ENCODE measurements at regions not wholly inside any gene's neighbourhood (a gene's known extent, or its start where the extent isn't known, plus 50 kb on each side); places are given as distances from the start of the nearest gene placed in this dataset.

DNA sequence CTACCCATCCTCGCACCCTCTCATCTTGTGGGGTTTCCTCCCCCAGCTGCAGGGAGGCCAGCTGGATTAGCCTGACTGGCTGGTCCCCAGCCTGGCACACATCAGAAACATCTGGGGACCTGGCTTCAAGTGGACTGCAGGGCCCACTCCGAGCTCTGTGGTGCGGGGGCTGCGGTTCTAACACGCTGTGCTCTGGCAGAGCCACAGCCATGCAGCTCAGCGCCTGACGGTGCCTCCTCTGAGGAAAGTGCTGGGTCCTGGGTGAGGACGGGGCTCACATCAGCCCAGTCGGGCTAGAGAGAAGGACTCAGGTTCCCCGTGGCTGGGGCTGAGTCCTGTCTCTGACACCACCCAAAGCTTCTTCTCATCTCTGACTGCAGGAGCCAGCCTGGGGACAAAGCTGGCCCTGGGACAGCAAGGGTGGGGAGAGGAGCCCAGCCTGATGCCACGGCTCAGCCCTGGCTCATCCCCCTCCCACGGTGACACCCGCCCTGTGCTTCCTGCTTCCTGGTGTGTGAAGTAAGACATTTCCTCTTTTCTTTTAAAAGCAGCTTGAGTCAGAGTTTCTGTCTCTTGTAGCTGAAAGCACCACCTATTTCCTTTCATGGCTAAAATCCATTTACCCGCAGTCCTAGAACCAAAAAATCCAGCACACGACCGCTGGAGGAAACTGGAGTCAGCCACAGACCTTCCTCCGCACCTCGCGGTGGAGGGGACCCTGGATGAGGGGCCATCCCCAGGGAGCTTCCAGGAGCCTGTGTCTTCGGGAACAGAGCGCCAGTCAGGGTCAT lies 127.4 kb upstream of the AFDN start:
- Histone ChIP-seq H3K9me2 (ENCODE audit: insufficient read depth) (no peaks in the 10 kb centered on the region), H3F3A (ENCODE audit: insufficient read depth, low read depth) (no peaks in the 10 kb centered on the region), H3K27ac (no peak overlapping the region), H3K9me3 (ENCODE audit: insufficient read depth, low read depth) (no peaks in the 10 kb centered on the region), H3K4me1 (replicated peaks; ENCODE audit: insufficient read depth) (no peaks in the 10 kb centered on the region), H2AFZ (no peak overlapping the region), H3K27me3 (ENCODE audit: insufficient read depth, low read depth) (peaks cover 36% of the 10 kb centered on the region), H3K36me3 (ENCODE audit: low read depth) (no peaks in the 10 kb centered on the region), H3K79me2 (ENCODE audit: low read depth) (no peaks in the 10 kb centered on the region), H4K20me1 (ENCODE audit: insufficient read depth) (no peaks in the 10 kb centered on the region), H3K4me2 (no peak overlapping the region), H3K4me3 (no peak overlapping the region)
- POLR2A ChIA-PET (ENCODE audit: unreplicated experiment): no interaction called here
- DNase-seq: no peak
- intact Hi-C loops (cut with micrococcal nuclease; ENCODE audit: unreplicated experiment): no loop called here
- no TSS peak for BruUV-seq (replicated peaks)
- CTCF ChIA-PET: no interaction called here
- no peak for TF ChIP-seq EZH2 (IDR thresholded peaks at IDR 0.05; ENCODE audit: low read depth)
- TF ChIP-seq, protein P1, sequence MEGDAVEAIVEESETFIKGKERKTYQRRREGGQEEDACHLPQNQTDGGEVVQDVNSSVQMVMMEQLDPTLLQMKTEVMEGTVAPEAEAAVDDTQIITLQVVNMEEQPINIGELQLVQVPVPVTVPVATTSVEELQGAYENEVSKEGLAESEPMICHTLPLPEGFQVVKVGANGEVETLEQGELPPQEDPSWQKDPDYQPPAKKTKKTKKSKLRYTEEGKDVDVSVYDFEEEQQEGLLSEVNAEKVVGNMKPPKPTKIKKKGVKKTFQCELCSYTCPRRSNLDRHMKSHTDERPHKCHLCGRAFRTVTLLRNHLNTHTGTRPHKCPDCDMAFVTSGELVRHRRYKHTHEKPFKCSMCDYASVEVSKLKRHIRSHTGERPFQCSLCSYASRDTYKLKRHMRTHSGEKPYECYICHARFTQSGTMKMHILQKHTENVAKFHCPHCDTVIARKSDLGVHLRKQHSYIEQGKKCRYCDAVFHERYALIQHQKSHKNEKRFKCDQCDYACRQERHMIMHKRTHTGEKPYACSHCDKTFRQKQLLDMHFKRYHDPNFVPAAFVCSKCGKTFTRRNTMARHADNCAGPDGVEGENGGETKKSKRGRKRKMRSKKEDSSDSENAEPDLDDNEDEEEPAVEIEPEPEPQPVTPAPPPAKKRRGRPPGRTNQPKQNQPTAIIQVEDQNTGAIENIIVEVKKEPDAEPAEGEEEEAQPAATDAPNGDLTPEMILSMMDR (conservative IDR thresholded peaks at IDR 0.05): no peak

DNA sequence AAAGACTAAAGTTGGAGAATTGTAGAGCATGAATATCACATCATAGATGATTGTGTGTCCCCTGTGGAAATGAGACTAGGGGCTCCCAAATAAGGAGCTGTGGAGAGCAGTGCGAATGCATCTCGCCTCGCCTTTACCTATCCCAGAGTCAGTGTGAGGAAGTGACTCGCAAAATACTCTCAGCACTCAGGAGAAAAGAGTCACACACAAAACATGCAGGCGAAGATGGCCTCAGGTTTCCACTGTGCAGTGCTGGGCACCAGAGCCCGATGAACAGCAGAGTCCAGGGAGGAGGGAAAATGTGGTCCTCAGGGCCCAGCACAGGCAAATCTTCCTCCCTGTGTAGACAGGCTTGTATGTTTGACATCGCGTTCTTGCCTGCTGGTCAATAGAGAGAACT lies 126.5 kb upstream of the AFDN start:
- Histone ChIP-seq H3K9me2 (ENCODE audit: insufficient read depth) (no peaks in the 10 kb centered on the region), H3F3A (ENCODE audit: insufficient read depth, low read depth) (no peaks in the 10 kb centered on the region), H3K36me3 (ENCODE audit: low read depth) (no peaks in the 10 kb centered on the region), H3K27ac (no peak overlapping the region), H3K9me3 (ENCODE audit: insufficient read depth, low read depth) (no peaks in the 10 kb centered on the region), H3K79me2 (ENCODE audit: low read depth) (no peaks in the 10 kb centered on the region), H3K4me3 (no peak overlapping the region), H3K27me3 (ENCODE audit: insufficient read depth, low read depth) (peaks cover 36% of the 10 kb centered on the region), H2AFZ (no peak overlapping the region), H3K4me2 (no peak overlapping the region), H3K4me1 (replicated peaks; ENCODE audit: insufficient read depth) (no peaks in the 10 kb centered on the region), H4K20me1 (ENCODE audit: insufficient read depth) (no peaks in the 10 kb centered on the region)
- TF ChIP-seq EZH2 (IDR thresholded peaks at IDR 0.05; ENCODE audit: low read depth): no peak
- TF ChIP-seq, protein P1 (conservative IDR thresholded peaks at IDR 0.05): no peak
- CTCF ChIA-PET: no interaction called here
- intact Hi-C loops (cut with micrococcal nuclease; ENCODE audit: unreplicated experiment): no loop called here
- no TSS peak for BruUV-seq (replicated peaks)
- no peak for DNase-seq
- POLR2A ChIA-PET (ENCODE audit: unreplicated experiment): no interaction called here

DNA sequence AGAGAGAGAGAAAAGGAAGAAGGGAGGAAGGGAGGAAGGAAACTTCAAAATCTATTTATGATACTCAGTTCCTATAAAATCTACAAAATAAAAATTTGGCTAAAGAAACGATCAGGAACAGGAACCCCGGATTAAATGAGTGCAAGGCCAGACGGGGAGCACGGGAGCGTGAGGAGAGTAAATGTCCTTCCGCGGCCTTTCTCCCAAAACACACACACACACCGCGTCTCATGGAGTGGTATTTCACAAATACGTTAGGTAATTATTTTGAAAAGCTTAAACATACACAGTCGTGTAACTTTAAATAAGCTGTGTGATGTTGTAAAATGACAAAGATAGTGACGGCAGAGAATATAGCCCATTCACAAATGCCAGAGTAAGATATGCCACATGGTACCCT lies 125.7 kb upstream of the AFDN start:
- Histone ChIP-seq H3K4me3 (no peak overlapping the region), H3K36me3 (ENCODE audit: low read depth) (no peaks in the 10 kb centered on the region), H3K4me2 (no peak overlapping the region), H2AFZ (no peak overlapping the region), H4K20me1 (ENCODE audit: insufficient read depth) (no peaks in the 10 kb centered on the region), H3K9me3 (ENCODE audit: insufficient read depth, low read depth) (no peaks in the 10 kb centered on the region), H3K9me2 (ENCODE audit: insufficient read depth) (no peaks in the 10 kb centered on the region), H3K79me2 (ENCODE audit: low read depth) (no peaks in the 10 kb centered on the region), H3K27ac (no peak overlapping the region), H3K27me3 (ENCODE audit: insufficient read depth, low read depth) (peaks cover 39% of the 10 kb centered on the region), H3F3A (ENCODE audit: insufficient read depth, low read depth) (no peaks in the 10 kb centered on the region), H3K4me1 (replicated peaks; ENCODE audit: insufficient read depth) (no peaks in the 10 kb centered on the region)
- no peak for TF ChIP-seq EZH2 (IDR thresholded peaks at IDR 0.05; ENCODE audit: low read depth)
- TF ChIP-seq, protein P1 (conservative IDR thresholded peaks at IDR 0.05): no peak
- CTCF ChIA-PET: no interaction called here
- no TSS peak for BruUV-seq (replicated peaks)
- no peak for DNase-seq
- intact Hi-C loops (cut with micrococcal nuclease; ENCODE audit: unreplicated experiment): no loop called here
- POLR2A ChIA-PET (ENCODE audit: unreplicated experiment): no interaction called here
